ENCODE measurements at regions not wholly inside any gene's neighbourhood (a gene's known extent, or its start where the extent isn't known, plus 50 kb on each side); places are given as distances from the start of the nearest gene placed in this dataset.

DNA sequence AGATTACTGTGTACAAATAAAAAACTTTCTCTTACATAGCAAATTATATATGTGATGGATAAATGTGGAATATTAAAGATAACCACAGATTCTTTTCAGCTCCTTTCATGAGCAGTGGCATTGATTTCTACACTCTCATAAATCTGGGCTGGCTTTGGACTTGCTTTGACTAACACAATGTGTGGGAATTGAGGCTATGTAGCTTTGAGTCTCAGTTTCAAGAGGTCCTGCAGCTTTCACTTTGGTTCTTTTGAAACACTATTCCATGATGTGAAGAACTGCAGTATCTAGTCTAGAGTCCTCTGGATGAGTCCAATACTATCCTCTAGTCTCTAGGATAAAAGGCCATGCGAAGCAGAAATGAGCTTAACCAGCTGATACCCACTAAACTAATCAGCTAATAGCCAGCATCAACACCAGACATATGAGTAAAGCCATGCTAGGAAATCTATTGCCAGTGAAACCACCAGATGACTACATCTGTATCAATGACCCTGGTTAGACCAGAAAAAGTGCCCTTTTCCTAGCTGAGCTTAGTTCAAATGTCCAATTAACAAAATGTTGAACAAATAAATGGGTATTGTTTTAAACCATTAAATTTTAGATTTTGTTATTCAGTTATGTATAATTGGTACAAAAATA, 274.9 kb upstream of the ZPLD1 start:
- no peak for DNase-seq

DNA sequence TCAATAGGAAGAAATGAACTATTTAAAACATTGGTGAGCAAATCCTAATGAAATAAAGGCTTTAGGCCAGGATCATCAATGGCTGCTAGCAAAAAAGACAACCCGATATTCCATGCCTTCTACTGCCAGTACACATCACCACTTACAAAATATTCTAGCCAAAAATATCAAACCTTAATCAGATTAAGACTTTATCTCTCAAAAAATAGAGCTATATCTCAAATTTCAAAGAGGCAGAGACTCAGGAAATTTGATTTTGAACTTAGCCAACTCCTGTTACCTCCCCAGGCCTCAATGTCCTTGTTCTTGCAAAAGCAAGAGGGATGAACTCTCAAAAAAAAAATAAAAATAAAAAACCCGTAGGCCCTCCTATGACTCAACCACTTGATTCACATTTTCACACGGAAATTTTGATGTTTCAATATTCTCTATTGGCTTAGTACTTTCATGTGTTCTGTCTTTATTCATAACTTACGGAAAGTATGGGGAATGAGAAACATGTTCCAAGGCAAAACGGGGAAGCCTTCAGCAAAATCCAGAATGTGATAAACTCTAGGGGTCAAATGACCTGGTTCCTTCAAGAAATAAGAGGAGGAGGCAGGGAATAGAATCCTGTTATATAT, 273.3 kb upstream of the ZPLD1 start:
- DNase-seq, result no peak

DNA sequence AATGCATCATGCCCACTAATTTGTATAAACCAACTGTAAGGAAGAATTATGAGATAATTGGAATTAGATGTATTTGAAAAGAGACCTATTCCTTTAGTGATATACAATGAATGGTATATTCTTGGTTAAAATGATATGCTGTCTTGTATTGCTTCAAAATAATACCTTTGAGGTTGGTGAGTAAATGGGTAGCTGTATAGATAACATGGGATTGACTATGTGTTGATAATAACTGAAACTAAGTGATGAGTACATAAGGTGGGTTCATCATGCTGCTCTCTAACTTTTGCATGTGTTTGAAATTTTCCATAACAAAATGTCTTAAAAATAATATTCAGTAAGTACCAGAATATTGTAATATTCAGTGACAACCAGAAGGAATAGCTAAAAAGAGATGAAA, 272.6 kb upstream of the ZPLD1 start:
- DNase-seq, result no peak

DNA sequence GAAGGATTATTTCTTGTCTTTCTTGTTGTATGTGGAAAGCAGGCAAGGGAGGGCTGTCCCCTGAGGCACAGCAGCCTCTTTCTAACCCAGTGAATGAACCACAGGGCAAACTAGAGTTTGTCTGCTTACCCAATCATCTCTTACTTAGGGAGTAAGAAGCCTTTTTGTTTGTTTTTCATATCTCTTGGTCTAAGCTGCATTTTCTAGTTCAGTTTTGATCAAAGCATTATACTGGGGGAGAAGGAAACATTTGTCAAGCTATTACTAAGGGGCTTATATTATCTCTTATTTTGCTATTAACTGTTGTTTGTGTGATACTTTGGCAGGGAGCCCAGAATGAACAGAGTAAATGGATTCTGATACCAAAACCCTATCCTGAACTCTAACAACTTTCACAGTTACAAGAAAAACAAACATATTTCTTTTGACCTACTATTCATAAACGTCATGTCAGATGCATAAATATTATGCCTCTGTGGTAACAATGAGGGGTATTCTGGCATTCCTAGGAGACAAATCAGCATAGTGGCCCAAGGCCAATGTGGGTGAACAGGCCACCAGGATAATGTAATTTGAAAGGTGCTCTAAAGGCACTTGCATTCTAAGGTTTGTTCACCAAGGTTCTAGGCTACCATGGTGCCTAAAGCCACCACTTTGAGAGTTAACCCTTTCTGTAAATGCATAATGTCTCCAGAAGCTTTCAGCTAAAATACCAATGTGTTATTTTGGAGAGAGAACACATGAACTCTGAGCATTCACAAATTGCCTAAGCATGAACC, 271.6 kb upstream of the ZPLD1 start:
- no peak for DNase-seq

DNA sequence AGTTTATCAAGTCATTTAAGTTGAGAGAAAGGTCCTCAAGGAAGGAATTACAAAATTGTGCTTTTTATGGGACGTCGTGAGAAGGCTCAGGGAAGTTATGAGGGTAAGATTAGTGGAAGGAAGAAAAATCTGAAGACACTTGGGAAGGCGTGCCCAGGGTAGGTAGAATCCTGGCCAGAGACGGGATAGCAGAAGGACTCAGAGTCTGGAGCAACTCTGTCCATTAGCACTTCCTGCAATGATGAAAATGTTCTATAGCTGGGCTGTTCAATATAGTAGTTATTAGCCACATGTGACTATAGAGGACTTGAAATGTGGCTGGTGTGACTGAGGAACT, 271.0 kb upstream of the ZPLD1 start:
- DNase-seq, result no peak

DNA sequence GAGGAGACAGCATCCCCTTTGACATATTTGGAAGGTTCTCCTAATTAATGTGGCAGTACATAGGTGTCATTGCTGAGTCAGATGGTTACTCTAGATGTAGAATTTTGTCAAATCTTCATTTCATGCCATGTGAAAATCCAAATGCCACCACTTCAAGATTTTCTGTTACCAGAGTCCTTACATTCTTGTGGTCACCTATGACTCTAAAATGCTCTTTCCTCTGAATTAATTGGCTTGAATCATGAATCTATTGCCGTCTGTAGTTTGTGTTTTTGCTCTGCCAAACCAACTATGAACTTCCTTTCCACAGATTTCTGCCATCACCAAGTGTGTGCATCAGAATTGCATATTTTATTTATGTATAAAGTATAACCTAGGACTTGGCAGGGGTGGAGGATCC, 269.4 kb upstream of the ZPLD1 start:
- DNase-seq, result no peak

DNA sequence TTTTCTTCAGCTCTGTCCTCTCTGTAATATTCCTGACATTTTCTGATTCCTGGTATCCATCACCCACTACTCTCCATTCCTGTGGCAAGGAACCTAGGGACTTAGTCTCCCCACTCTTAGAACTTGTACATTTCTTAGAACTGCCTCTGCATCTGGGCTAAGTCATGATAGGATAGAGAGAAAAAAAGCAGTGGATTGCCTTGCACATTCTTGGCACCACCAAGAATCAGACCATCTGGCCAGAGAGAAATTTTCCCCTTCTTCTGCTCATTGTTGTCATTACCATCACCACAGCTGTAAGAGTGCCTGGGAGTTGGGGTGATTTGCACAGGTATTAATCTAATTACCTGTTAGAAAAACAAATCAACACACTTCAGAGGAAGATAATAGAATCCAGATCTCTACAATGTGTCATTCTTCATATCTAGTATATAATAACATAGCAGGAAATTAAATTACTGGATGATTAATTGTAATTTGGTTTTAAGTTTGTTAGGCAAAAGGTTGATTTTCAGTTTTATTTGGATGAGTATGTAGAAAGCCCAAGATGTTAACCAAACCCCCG, 264.8 kb upstream of the ZPLD1 start:
- no peak for DNase-seq

DNA sequence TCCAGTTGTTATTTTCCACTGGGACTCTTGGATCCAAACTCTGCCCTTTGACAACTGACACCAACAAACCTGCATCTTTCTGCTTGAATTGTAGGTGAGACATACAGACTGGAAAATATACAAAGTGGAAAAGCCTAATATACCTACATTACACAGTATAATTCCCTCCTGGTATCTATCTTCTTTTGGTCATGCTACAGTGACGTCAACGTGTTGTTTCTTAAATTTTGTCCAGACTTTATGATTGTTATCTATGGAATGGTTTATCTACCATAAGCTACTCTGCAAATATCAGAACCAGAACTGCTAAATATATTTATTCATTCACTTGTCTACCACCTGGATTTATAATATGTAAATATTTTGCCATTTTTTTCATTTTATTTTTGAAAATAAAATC, 264.3 kb upstream of the ZPLD1 start:
- no peak for DNase-seq

DNA sequence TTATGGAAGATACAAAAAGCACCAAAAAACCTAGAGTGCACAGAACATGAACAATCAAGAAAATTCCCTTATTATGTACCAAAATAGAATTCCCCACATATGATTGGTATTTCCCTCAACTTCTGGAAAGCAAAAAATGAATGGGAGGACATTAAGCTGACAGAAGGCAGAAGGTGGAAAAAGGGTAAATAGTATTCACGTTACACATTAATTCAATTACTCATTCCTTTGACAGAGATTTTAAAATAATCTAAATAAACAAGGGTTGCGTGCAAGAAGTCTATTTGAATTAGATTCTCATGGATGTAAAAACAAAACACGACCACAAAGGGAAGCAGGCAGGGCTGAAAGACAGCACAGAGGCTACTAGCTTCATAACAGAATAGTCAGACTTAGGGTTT, 260.5 kb upstream of the ZPLD1 start:
- DNase-seq, result no peak

DNA sequence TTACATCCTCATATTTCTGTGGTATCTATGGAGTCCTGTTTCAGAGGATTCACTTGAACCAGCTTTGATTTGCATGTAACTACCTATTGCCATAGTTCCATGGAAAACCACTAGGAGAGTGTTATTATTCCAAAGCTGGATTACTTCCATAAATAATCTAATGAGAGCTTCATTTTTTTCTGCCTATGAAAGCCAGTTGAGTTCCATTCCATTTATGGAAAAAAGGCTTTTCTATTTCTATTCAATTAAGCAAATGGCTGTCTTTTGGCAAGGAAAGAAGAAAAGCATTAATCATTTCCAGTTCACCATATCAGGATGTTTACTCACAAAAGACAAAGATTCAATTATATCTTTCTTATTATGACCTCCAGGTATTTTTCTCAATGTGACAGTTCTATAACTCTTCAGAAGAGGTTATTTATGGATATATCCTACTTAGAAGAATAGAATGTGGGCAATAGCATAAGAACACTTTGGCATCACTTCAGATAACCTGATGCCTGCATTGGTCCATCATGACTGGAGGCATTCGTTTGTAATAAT, 259.9 kb upstream of the ZPLD1 start:
- DNase-seq, result no peak

DNA sequence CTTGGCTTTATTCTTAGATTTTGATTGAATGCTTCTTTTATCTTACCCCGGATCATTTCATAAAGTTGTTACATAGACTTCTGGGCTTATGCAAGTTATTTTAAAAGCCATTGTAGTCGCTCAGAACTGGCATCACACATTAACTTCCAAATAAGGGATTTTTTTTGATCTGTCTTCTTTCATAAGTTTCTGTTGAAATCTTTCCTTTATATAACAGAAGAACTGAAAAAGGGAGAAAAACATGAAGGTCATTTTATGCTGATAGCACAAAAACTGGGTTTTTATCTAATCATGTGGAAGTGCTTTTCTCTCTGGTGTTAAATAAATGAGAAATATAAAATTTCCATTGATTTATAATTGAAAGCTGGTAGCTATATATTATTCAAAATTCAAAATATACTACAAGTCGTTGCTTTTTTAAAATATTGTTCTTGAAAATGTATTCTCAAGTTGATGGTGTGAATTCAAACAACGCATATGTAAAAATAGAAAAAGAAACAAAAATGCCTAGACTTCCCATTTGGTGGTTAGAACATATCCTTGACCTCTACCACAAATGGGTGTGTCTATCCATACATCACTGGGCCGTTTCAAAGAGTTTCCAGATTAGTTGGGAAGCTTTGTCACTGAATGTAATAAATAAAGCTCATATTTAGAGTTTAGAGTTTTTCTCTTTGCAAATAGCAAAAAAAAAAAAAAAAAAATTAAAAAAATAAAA, 258.3 kb upstream of the ZPLD1 start:
- no peak for DNase-seq

DNA sequence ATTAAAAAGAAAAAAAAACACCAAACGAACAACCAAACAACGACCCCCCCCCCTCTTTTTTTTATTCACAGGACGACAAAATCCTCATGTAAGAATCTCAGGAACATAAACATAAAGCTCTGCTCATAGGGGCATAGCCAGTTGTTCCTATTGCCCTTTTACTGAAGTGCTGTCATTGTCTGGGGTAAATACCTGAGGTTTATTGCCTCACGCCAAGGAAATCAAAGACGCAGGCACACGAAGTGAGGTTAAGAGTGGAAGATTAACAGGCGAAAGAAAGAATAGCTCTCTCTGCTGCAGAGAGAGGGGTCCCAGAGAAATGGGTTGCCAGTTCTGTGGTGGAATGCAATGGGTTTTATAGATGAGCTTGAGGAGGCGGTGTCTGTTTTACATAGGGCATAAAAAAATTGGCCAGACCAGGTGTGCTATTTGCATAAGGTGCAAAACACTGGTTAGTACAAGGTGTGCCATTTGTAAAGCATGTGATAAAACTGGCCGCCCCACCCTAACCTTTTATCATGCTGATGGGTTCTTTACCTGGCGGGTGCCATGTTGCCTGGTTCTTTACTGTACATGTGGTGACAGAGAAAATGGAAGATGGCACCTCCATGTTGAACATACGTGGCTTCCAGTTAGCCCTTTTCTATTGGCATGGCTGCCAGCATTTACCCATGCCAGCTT, 257.6 kb upstream of the ZPLD1 start:
- no peak for DNase-seq

DNA sequence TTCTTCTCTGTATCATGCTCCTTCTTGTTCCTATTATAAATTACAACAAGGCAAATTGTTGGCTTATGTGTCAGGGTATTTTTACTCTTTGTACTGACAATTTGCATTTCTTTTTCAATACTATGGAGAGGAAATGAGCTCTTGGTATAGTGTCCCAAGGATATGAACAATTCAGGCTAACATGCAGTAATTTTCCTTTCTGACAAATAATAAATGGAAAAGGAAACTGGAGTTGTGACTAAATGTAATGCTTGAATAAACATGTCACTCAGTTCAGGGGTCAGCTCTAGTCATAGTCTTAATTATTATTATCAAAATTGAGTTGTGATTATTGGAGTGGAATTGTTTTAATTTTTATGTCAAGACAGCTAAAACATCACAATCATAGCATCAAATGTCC, 256.0 kb upstream of the ZPLD1 start:
- no peak for DNase-seq

DNA sequence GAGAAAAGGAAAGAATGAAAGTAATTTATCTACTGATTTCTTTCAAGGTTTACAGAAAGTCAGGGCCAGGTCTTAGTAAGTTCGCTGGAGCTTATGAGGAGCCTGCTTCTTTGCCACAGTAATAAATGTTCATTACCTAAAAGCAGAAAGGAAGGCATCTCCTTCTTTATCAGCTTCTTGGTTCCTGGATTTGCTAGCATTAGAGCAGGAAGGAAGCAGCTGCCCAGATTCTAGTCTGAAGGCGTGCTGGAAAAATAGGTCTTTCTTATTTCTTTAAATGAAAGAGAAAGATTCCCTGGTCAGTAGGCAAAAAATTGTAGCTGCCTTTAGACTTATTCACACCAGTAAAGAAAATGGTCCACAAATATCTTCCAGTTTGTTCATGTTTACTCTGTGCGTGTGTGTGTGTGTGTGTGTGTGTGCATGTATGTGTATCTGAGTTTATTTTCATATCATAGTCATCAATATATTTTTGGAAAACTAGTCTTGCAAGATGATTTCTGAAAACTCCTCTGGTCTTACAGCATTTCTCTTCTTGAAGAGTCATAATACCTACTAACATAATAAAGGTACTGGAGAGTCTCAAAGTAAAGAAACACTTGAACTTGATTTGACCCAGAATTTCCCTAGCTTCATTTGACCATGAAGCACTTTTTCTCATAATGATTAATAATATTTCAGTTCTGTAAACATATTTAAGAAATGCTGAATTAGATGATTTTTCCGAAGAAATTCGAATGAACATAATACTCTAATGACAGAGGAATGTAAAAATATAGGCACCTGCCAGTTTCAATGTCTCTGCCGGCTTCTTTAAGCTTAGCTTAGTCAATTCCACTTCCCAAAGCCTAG, 255.3 kb upstream of the ZPLD1 start:
- DNase-seq, result no peak

DNA sequence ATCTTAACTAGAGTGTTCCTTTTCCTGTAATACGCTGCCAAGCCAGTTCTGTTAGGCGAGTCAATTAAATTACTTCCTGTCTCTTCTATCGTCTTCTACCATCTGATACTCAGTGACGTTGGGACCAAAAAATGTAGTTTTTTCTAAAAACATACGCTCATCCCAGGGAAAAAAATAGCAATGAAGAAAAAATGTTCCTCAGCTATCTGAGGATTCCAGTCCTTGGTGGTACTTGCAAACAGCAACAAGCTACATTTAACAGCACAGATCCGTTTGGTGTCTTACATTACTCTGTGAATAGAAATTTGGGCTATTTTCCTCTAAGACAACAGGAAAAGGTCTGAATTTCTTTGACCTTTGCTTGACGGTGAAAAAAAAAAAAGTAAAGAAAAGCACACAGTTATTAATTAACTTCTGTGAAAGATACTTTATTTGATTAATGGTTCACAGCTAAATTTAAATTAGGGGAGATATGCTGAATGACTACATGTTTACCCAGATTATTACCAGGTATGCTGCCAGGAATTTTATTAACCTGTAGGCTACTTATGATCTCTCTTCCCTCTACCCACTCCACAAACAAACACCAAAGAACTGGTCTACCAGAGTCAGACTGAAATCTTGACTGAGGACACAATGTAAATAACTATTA, 254.4 kb upstream of the ZPLD1 start:
- no peak for DNase-seq

DNA sequence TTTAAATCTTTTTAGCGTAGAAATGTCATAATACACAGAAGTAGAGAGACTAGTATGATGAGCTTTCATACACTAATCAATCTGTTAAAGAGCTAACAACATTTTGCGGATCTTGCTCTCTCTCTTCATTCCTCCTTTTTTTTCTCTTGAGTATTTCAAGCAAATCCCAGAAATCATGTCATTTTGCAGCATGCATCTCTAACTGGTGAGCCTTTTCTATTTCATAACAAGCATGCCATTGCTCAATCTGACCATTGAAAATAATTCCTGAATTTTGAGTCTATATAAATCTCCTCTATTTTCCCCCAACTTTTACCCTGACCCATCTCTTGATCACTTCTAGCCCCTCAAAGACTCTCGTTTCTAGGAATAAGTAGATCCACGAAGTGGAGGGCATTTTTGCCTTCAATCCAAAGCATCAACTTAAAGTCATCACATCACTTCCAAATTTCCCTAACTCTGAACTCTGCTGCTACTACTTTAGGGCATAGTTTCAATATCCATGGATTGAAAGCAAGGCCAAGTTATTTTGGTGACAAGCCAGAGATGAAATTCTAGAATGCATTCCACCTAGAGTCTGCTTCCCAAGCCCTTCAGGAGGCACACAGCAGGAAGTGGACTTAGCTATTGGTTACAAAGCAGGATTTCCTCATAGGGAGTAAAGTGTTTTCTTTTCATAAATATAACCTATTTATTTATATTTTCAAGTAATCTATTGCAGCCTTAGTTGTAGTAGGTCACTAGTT, 253.5 kb upstream of the ZPLD1 start:
- no peak for DNase-seq

DNA sequence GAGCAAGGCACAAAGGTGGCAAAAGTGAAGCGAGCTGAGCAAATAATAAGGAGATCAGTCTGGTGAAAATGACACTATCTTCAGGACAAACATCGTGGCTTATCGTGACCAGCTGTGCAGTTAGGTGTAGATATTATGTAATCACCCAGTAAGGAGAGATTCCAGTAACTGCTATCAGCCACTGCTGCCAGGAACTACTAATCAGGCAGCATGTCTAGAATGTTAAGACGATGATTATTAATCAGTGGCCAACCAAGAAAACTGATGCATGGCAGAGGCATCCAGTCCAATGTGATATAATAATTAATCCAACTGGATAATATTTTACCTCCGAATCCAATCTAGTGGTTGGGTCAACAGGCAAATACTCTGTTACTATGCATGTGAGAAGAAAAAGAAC, 252.7 kb upstream of the ZPLD1 start:
- DNase-seq, result no peak

DNA sequence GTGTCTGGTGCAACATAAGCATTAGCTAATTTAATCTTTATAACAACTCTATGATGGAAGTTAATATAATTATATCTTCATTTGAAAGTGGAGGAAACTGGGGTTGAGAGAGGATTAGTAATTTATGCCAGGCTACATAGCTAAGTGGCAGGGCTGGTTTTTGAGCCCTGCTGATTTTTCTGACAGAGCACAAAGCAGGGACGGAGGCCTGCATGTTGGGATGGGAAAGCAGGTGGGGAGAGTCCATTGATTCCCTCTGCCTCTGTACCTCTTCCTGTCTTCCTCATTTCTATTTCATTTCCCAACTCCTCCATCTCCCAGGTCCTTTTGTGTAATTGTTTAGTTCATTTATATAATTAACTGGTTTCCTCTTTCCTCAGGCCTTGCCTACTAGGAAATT, 251.6 kb upstream of the ZPLD1 start:
- DNase-seq, result no peak

DNA sequence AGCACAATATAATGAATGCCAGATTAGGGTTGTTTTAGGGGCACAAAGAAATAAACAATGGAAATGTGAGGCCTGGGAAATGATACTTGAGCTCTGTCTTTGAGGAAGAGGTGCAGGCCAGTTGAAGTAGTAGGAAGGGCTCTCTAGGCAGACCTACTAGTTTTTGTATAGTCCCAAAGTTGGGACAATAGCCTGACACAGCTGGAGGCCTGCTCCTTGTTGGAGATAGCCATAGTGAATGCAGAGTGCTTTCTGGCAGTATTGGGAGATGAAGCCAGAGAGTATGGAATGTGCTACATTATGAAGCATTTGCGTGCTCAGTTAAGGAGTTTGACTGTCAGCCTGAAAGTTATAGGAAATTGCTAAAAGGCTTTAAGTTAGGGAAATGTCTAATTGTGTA, 251.2 kb upstream of the ZPLD1 start:
- no peak for DNase-seq

DNA sequence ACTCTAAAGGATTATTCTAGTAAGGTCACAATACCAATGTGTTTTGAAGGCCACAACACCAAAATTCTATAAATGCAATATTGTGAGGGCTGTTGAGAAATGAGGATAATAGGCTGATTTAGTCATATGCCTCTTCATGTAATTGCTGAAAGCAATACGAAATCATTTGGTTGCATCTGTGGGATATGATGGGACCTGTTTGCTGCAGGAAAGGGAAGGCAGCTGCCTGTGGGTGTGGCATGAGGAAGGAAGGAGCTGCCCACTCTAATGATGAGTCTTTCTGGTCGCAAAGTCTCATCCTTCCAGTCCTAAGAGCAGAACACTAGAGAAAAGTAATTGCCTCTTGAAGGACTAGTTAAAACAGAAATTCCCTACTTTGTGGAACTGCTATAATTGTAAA, 245.3 kb upstream of the ZPLD1 start:
- DNase-seq, result no peak

Measured in T-helper 1 cell (primary cell).